ENCODE measurements at regions not wholly inside any gene's neighbourhood (a gene's known extent, or its start where the extent isn't known, plus 50 kb on each side); places are given as distances from the start of the nearest gene placed in this dataset.
"Not testable (repeated sequence)": the region's sequence is repeated elsewhere in the genome, so short reads cannot be mapped to it uniquely, and the experiment has no call there.

DNA sequence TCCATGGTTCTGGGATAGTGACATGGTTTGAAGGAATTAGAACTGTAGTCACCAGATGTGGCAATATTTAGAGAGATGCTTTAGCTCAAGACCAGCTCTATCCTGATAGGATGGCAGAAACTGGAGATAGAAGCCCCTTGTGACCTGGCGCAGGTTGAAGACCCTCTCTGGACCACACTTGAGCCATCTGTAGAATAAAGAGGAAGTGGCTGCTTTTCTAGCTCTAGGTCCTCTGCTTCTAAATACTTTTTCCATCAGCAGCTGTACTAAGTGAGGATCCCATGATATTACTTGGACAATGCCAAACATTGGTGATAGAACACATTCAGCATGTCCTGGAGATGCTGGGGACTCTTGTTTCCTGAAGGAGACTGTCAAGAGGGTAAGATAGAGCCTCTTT lies 172.6 kb downstream of the PDCD6IP start:
- Histone ChIP-seq H3K4me1 (ENCODE audit: insufficient read depth, low read length) (no peaks in the 10 kb centered on the region), H3K36me3 (ENCODE audit: insufficient read depth, low read length) (no peaks in the 10 kb centered on the region), H2AFZ (ENCODE audit: low read depth, low read length) (no peak overlapping the region), H3K27me3 (ENCODE audit: insufficient read depth, low read length) (no peaks in the 10 kb centered on the region), H3K9me3 (ENCODE audit: low read length) (no peaks in the 10 kb centered on the region), H3K4me3 (ENCODE audit: low read length) (no peak overlapping the region)

DNA sequence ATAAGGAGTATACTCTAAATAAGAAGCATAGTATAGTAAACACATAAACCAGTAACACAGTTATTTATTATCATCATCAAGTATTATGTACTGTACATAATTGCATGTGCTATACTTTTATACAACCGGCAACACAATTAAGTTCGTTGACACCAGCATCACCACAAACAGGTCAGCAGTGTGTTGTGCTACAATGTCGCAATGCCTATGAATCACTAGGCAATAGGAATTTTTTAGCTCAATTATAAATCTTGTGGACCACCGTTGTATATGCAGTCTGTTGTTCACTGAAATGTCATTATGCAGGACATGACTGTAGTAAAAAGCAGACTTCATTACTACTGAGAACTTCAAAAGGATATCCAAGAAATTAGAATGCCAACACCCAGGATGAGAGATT lies 177.0 kb downstream of the PDCD6IP start:
- no peak overlapping the region for H3K4me3 ChIP-seq (ENCODE audit: low read length)
- H3K27me3 ChIP-seq (ENCODE audit: insufficient read depth, low read length) = no peaks in the 10 kb centered on the region
- H3K36me3 ChIP-seq (ENCODE audit: insufficient read depth, low read length) = no peaks in the 10 kb centered on the region
- H2AFZ ChIP-seq (ENCODE audit: low read depth, low read length) = no peak overlapping the region
- H3K9me3 ChIP-seq (ENCODE audit: low read length) = no peaks in the 10 kb centered on the region
- no peaks in the 10 kb centered on the region for H3K4me1 ChIP-seq (ENCODE audit: insufficient read depth, low read length)

DNA sequence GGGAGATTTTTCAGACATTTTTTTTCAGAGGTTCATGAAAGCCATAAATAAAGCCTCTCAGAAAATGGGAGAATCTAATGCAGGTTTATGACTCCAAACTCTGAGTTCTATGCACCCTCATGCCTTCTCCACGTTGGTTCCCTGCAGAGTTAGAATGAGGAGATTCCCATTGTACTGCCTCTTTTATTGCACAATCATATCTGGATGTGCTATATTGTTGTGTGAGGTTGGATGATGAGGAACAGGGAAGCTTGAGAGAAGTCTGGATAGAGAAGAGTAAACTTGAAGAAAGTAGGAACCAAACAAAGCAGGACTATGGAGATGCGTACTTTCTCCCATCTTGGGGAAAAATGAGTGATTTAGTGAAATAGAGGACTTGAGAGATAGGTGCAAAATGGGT lies 178.8 kb downstream of the PDCD6IP start:
- Histone ChIP-seq H3K27me3 (ENCODE audit: insufficient read depth, low read length) (no peaks in the 10 kb centered on the region), H3K4me3 (ENCODE audit: low read length) (no peak overlapping the region), H3K36me3 (ENCODE audit: insufficient read depth, low read length) (no peaks in the 10 kb centered on the region), H3K9me3 (ENCODE audit: low read length) (no peaks in the 10 kb centered on the region), H2AFZ (ENCODE audit: low read depth, low read length) (no peak overlapping the region), H3K4me1 (ENCODE audit: insufficient read depth, low read length) (no peaks in the 10 kb centered on the region)

DNA sequence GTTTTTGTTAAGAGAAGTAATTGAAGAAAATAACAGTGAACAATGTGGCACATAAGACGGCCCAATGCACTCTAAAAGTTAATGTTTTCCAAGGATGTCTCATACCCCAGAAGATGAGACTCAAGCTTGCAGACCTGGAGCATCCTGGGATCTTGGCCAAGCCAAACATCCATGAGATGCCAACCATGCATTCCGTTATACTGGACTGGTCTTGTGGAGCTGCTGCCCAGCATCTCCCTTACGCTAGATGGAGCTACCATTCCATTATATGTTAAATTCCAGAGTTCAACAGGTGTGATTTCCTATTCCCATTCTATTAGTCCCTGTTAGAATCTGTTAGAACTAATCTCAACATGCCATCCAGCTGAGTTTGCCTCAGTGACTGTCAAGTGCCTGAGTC lies 181.8 kb downstream of the PDCD6IP start:
- Histone ChIP-seq H3K9me3 (ENCODE audit: low read length) (no peaks in the 10 kb centered on the region), H3K4me1 (ENCODE audit: insufficient read depth, low read length) (no peaks in the 10 kb centered on the region), H3K4me3 (ENCODE audit: low read length) (no peak overlapping the region), H3K27me3 (ENCODE audit: insufficient read depth, low read length) (no peaks in the 10 kb centered on the region), H3K36me3 (ENCODE audit: insufficient read depth, low read length) (no peaks in the 10 kb centered on the region), H2AFZ (ENCODE audit: low read depth, low read length) (no peak overlapping the region)

DNA sequence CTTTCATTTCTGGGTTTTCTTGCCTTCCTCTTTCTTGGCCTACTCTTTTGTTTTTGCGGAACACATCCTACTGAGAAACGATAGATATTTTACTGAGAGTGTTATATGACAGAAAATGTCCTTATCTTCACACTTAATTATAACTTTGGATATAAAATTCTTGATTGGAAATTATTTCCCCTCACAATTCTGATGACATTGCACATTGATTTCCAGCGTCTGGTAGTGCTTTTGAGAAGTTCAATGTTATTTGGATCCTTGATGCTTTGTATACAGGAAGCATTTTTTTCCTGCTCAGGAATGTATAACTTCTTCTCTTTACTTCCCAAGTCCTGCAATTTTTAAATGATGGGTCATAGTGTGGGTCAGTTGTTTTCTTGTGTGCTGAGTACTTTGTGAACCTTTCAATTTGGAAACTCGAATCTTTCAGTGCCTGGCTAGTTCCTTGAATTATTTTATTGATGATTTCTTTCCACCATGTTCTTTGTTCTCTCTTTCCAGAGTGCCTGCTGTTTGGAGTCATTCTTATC lies 183.9 kb downstream of the PDCD6IP start:
- Histone ChIP-seq H3K4me1 (ENCODE audit: insufficient read depth, low read length) (no peaks in the 10 kb centered on the region), H2AFZ (ENCODE audit: low read depth, low read length) (no peak overlapping the region), H3K36me3 (ENCODE audit: insufficient read depth, low read length) (no peaks in the 10 kb centered on the region), H3K27me3 (ENCODE audit: insufficient read depth, low read length) (no peaks in the 10 kb centered on the region), H3K9me3 (ENCODE audit: low read length) (no peaks in the 10 kb centered on the region), H3K4me3 (ENCODE audit: low read length) (no peak overlapping the region)

- not testable (repeated sequence) for H3K36me3 ChIP-seq (ENCODE audit: insufficient read depth, low read length); H3K4me3 ChIP-seq (ENCODE audit: low read length); H2AFZ ChIP-seq (ENCODE audit: low read depth, low read length); H3K4me1 ChIP-seq (ENCODE audit: insufficient read depth, low read length); H3K9me3 ChIP-seq (ENCODE audit: low read length); H3K27me3 ChIP-seq (ENCODE audit: insufficient read depth, low read length)
Observed at GRCh38 chr3:33982949-33983348, 184.5 kb downstream of the PDCD6IP start.

GRCh38 chr3:33989229-33989628 lies 190.8 kb downstream of the PDCD6IP start:
- Histone ChIP-seq H3K9me3 (ENCODE audit: low read length) (no peaks in the 10 kb centered on the region), H3K4me3 (ENCODE audit: low read length) (no peak overlapping the region), H3K4me1 (ENCODE audit: insufficient read depth, low read length) (no peaks in the 10 kb centered on the region), H2AFZ (ENCODE audit: low read depth, low read length) (no peak overlapping the region), H3K36me3 (ENCODE audit: insufficient read depth, low read length) (no peaks in the 10 kb centered on the region), H3K27me3 (ENCODE audit: insufficient read depth, low read length) (no peaks in the 10 kb centered on the region)

DNA sequence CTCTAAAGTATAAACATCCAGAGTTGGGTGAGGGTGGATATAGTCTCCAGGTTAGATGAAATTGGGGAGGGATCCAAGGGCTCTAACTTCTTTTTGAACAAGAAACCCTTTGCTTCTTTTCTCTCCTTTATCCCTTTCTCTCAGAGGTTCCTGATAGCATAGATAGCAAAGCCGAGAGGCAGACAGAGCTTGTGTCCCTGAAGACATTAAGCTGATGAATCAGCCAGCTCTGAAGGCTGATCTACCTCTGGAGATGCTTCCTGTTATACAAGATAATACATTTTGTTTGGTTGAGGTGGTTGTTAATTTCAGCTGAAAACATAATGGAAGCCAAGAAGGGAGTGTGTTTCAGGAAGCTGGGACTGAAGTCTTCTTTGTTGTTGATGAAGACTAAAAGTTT lies 193.2 kb downstream of the PDCD6IP start:
- no peaks in the 10 kb centered on the region for H3K36me3 ChIP-seq (ENCODE audit: insufficient read depth, low read length)

GRCh38 chr3:33993631-33994030 lies 195.2 kb downstream of the PDCD6IP start:
- no peaks in the 10 kb centered on the region for H3K4me1 ChIP-seq (ENCODE audit: insufficient read depth, low read length)
- H3K36me3 ChIP-seq (ENCODE audit: insufficient read depth, low read length) = no peaks in the 10 kb centered on the region
- H3K9me3 ChIP-seq (ENCODE audit: low read length) = peaks cover 2% of the 10 kb centered on the region
- no peak overlapping the region for H2AFZ ChIP-seq (ENCODE audit: low read depth, low read length)
- H3K27me3 ChIP-seq (ENCODE audit: insufficient read depth, low read length) = no peaks in the 10 kb centered on the region
- no peak overlapping the region for H3K4me3 ChIP-seq (ENCODE audit: low read length)

More for the DNA sequence above, 193.2 kb downstream of the PDCD6IP start:
- H3K4me3 ChIP-seq (ENCODE audit: low read length) = no peak overlapping the region
- H3K4me1 ChIP-seq (ENCODE audit: insufficient read depth, low read length) = no peaks in the 10 kb centered on the region
- peaks cover 2% of the 10 kb centered on the region for H3K9me3 ChIP-seq (ENCODE audit: low read length)
- H3K27me3 ChIP-seq (ENCODE audit: insufficient read depth, low read length) = no peaks in the 10 kb centered on the region
- no peak overlapping the region for H2AFZ ChIP-seq (ENCODE audit: low read depth, low read length)

DNA sequence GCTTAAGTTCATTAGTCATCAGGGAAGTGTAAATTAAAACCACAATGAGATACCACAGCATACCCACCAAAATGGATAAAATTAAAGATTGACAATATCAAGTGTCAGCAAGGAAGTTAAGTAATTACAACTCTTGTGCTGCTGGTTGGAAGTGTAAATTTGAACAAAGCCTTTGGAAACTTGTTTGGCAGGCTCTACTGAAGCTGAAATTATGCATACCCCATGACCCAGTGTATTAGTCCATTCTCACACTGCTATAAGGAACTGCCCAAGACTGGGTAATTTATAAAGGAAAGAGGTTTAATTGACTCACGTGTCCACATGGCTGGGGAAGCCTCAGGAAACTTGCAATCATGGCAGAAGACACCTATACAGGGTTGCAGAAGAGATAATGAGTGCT lies 196.1 kb downstream of the PDCD6IP start:
- Histone ChIP-seq H3K27me3 (ENCODE audit: insufficient read depth, low read length) (no peaks in the 10 kb centered on the region), H3K9me3 (ENCODE audit: low read length) (peaks cover 2% of the 10 kb centered on the region), H2AFZ (ENCODE audit: low read depth, low read length) (no peak overlapping the region), H3K36me3 (ENCODE audit: insufficient read depth, low read length) (no peaks in the 10 kb centered on the region), H3K4me3 (ENCODE audit: low read length) (no peak overlapping the region), H3K4me1 (ENCODE audit: insufficient read depth, low read length) (no peaks in the 10 kb centered on the region)

- Histone ChIP-seq H3K4me1 (ENCODE audit: insufficient read depth, low read length) (peaks cover 20% of the 10 kb centered on the region), H3K36me3 (ENCODE audit: insufficient read depth, low read length) (no peaks in the 10 kb centered on the region), H3K9me3 (ENCODE audit: low read length) (no peaks in the 10 kb centered on the region), H3K4me3 (ENCODE audit: low read length) (no peak overlapping the region), H3K27me3 (ENCODE audit: insufficient read depth, low read length) (no peaks in the 10 kb centered on the region), H2AFZ (ENCODE audit: low read depth, low read length) (no peak overlapping the region)
Observed at GRCh38 chr3:34000301-34000700, 201.9 kb downstream of the PDCD6IP start.

DNA sequence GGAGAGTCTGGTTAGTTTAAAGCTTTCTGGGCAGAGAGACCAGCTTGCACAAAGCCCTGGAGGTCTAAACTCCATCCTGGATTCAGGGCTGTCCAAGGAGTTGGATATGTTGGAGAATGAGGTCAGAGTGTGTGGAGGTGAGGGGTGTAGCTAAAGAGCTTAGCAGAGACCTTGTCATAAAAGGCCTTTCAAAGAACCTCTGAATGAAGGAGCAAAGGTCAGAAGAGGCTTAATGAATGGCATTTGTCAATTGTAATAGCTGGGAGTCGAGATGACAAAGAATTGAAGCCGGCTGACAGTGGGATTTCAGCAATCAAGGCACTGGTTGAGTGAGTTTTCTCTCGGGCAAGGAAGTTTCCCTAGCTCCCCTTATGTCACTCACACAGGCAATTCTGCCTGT lies 202.6 kb downstream of the PDCD6IP start:
- Histone ChIP-seq H2AFZ (ENCODE audit: low read depth, low read length) (no peak overlapping the region), H3K27me3 (ENCODE audit: insufficient read depth, low read length) (no peaks in the 10 kb centered on the region)

GRCh38 chr3:34001990-34002389 lies 203.6 kb downstream of the PDCD6IP start:
- Histone ChIP-seq H3K4me3 (ENCODE audit: low read length) (no peak overlapping the region), H3K9me3 (ENCODE audit: low read length) (no peaks in the 10 kb centered on the region), H3K36me3 (ENCODE audit: insufficient read depth, low read length) (no peaks in the 10 kb centered on the region), H2AFZ (ENCODE audit: low read depth, low read length) (no peak overlapping the region), H3K4me1 (ENCODE audit: insufficient read depth, low read length) (peaks cover 24% of the 10 kb centered on the region), H3K27me3 (ENCODE audit: insufficient read depth, low read length) (no peaks in the 10 kb centered on the region)

More for the DNA sequence above, 202.6 kb downstream of the PDCD6IP start:
- Histone ChIP-seq H3K9me3 (ENCODE audit: low read length) (no peaks in the 10 kb centered on the region), H3K36me3 (ENCODE audit: insufficient read depth, low read length) (no peaks in the 10 kb centered on the region), H3K4me1 (ENCODE audit: insufficient read depth, low read length) (peaks cover 20% of the 10 kb centered on the region), H3K4me3 (ENCODE audit: low read length) (no peak overlapping the region)

DNA sequence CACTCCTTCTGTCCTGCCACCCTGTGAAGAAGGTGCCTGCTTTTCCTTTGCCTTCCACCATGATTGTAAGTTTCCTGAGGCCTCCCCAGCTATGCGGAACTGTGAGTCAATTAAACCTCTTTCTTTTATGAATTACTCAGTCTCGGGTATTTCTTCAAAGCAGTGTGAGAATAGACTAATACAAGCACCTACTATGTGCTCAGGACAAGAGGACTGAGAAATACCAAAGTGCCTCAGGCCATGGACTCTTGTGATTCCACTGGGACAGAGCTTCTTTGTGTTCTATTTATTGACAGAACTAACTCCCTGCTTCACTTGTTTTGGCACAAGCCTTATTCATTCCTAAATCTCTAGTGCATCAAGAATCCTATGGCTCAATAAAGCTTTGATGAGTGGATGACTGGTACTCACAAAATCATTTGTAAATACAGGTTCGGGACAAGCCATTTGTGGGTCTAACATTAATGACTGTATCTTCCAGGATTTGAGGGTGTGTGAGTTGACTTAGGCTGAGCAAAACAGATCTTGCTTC lies 204.2 kb downstream of the PDCD6IP start:
- Histone ChIP-seq H2AFZ (ENCODE audit: low read depth, low read length) (no peak overlapping the region), H3K4me1 (ENCODE audit: insufficient read depth, low read length) (peaks cover 24% of the 10 kb centered on the region), H3K27me3 (ENCODE audit: insufficient read depth, low read length) (no peaks in the 10 kb centered on the region), H3K36me3 (ENCODE audit: insufficient read depth, low read length) (no peaks in the 10 kb centered on the region), H3K9me3 (ENCODE audit: low read length) (no peaks in the 10 kb centered on the region), H3K4me3 (ENCODE audit: low read length) (no peak overlapping the region)

All from neuron (in vitro differentiated cells).